ENCODE measurements at regions not wholly inside any gene's neighbourhood (a gene's known extent, or its start where the extent isn't known, plus 50 kb on each side); places are given as distances from the start of the nearest gene placed in this dataset.

- Histone ChIP-seq H3K14ac (ENCODE audit: low read length) (no peak overlapping the region), H3K23ac (ENCODE audit: low read length) (no peak overlapping the region), H2BK120ac (ENCODE audit: insufficient read depth, low read length, poor library complexity) (no peak overlapping the region), H3K79me2 (ENCODE audit: control insufficient read depth, insufficient read depth, low read length, poor library complexity) (no peaks in the 10 kb centered on the region), H3K4me3 (ENCODE audit: low read depth, low read length) (no peak overlapping the region), H3K36me3 (ENCODE audit: control insufficient read depth in 1 of 2, insufficient read depth in 2 of 2, low read length in 2 of 2) (no peaks in the 10 kb centered on the region), H3K18ac (ENCODE audit: low read length) (no peak overlapping the region), H2BK5ac (ENCODE audit: low read depth, low read length, poor library complexity) (no peak overlapping the region), H3K4ac (ENCODE audit: low read depth, low read length) (no peak overlapping the region), H4K12ac (ENCODE audit: low read depth, low read length) (no peak overlapping the region), H3K4me1 (ENCODE audit: control insufficient read depth in 1 of 2, insufficient read depth in 2 of 2, low read length in 2 of 2) (no peaks in the 10 kb centered on the region), H3K9ac (ENCODE audit: low read length) (no peak overlapping the region), H3K79me1 (ENCODE audit: low read length) (no peaks in the 10 kb centered on the region), H2AFZ (ENCODE audit: insufficient read depth, low read length, poor library complexity) (no peak overlapping the region), H3K27ac (ENCODE audit: low read depth, low read length) (no peak overlapping the region), H3K9me3 (ENCODE audit: insufficient read depth, low read depth, low read length) (no peaks in the 10 kb centered on the region), H2BK12ac (ENCODE audit: low read length) (no peak overlapping the region), H4K91ac (ENCODE audit: low read depth, low read length) (no peak overlapping the region), H3K4me2 (ENCODE audit: low read length) (no peak overlapping the region), H4K8ac (ENCODE audit: low read depth, low read length) (no peak overlapping the region), H2AK5ac (ENCODE audit: low read length) (no peak overlapping the region), H3K27me3 (ENCODE audit: insufficient read depth, low read length) (no peaks in the 10 kb centered on the region)
- WGBS (ENCODE audit: extremely low coverage, insufficient coverage, insufficient read length): no CpG with 5 or more reads among the region's 3 CpGs
- DNase-seq: no peak
Measured at GRCh38 chr2:30038419-30038818, 108.4 kb upstream of the YPEL5 start.

- H4K8ac ChIP-seq (ENCODE audit: low read depth, low read length): no peak overlapping the region
- no peak overlapping the region for H3K4ac ChIP-seq (ENCODE audit: low read depth, low read length)
- no peaks in the 10 kb centered on the region for H3K79me1 ChIP-seq (ENCODE audit: low read length)
- H4K12ac ChIP-seq (ENCODE audit: low read depth, low read length): no peak overlapping the region
- no peak overlapping the region for H3K23ac ChIP-seq (ENCODE audit: low read length)
- H2AFZ ChIP-seq (ENCODE audit: insufficient read depth, low read length, poor library complexity): no peak overlapping the region
- no peaks in the 10 kb centered on the region for H3K79me2 ChIP-seq (ENCODE audit: control insufficient read depth, insufficient read depth, low read length, poor library complexity)
- no peaks in the 10 kb centered on the region for H3K9me3 ChIP-seq (ENCODE audit: insufficient read depth, low read depth, low read length)
- H3K4me2 ChIP-seq (ENCODE audit: low read length): no peak overlapping the region
- no peak overlapping the region for H2BK5ac ChIP-seq (ENCODE audit: low read depth, low read length, poor library complexity)
- no peaks in the 10 kb centered on the region for H3K27me3 ChIP-seq (ENCODE audit: insufficient read depth, low read length)
- H3K9ac ChIP-seq (ENCODE audit: low read length): no peak overlapping the region
- no peak overlapping the region for H2AK5ac ChIP-seq (ENCODE audit: low read length)
- H3K14ac ChIP-seq (ENCODE audit: low read length): no peak overlapping the region
- DNase-seq: no peak
- no peak overlapping the region for H3K4me3 ChIP-seq (ENCODE audit: low read depth, low read length)
- no peaks in the 10 kb centered on the region for H3K36me3 ChIP-seq (ENCODE audit: control insufficient read depth in 1 of 2, insufficient read depth in 2 of 2, low read length in 2 of 2)
- no peak overlapping the region for H3K18ac ChIP-seq (ENCODE audit: low read length)
- H4K91ac ChIP-seq (ENCODE audit: low read depth, low read length): no peak overlapping the region
- WGBS (ENCODE audit: extremely low coverage, insufficient coverage, insufficient read length): no CpG with 5 or more reads among the region's 1 CpG
- H3K4me1 ChIP-seq (ENCODE audit: control insufficient read depth in 1 of 2, insufficient read depth in 2 of 2, low read length in 2 of 2): no peaks in the 10 kb centered on the region
- no peak overlapping the region for H2BK120ac ChIP-seq (ENCODE audit: insufficient read depth, low read length, poor library complexity)
- no peak overlapping the region for H2BK12ac ChIP-seq (ENCODE audit: low read length)
- H3K27ac ChIP-seq (ENCODE audit: low read depth, low read length): no peak overlapping the region
Measured at GRCh38 chr2:30039101-30039500, 107.7 kb upstream of the YPEL5 start.

- no peak overlapping the region for H3K4ac ChIP-seq (ENCODE audit: low read depth, low read length)
- no peak overlapping the region for H3K4me2 ChIP-seq (ENCODE audit: low read length)
- H4K8ac ChIP-seq (ENCODE audit: low read depth, low read length): no peak overlapping the region
- H3K18ac ChIP-seq (ENCODE audit: low read length): no peak overlapping the region
- no CpG with 5 or more reads among the region's 1 CpG for WGBS (ENCODE audit: extremely low coverage, insufficient coverage, insufficient read length)
- H4K12ac ChIP-seq (ENCODE audit: low read depth, low read length): no peak overlapping the region
- no peak overlapping the region for H2BK12ac ChIP-seq (ENCODE audit: low read length)
- no peaks in the 10 kb centered on the region for H3K79me2 ChIP-seq (ENCODE audit: control insufficient read depth, insufficient read depth, low read length, poor library complexity)
- H3K9ac ChIP-seq (ENCODE audit: low read length): no peak overlapping the region
- no peak overlapping the region for H2BK5ac ChIP-seq (ENCODE audit: low read depth, low read length, poor library complexity)
- H3K4me3 ChIP-seq (ENCODE audit: low read depth, low read length): no peak overlapping the region
- H3K9me3 ChIP-seq (ENCODE audit: insufficient read depth, low read depth, low read length): no peaks in the 10 kb centered on the region
- no peak overlapping the region for H3K23ac ChIP-seq (ENCODE audit: low read length)
- H3K27me3 ChIP-seq (ENCODE audit: insufficient read depth, low read length): no peaks in the 10 kb centered on the region
- no peaks in the 10 kb centered on the region for H3K79me1 ChIP-seq (ENCODE audit: low read length)
- H2AK5ac ChIP-seq (ENCODE audit: low read length): no peak overlapping the region
- no peaks in the 10 kb centered on the region for H3K36me3 ChIP-seq (ENCODE audit: control insufficient read depth in 1 of 2, insufficient read depth in 2 of 2, low read length in 2 of 2)
- H2AFZ ChIP-seq (ENCODE audit: insufficient read depth, low read length, poor library complexity): no peak overlapping the region
- no peaks in the 10 kb centered on the region for H3K4me1 ChIP-seq (ENCODE audit: control insufficient read depth in 1 of 2, insufficient read depth in 2 of 2, low read length in 2 of 2)
- no peak overlapping the region for H3K27ac ChIP-seq (ENCODE audit: low read depth, low read length)
- no peak overlapping the region for H4K91ac ChIP-seq (ENCODE audit: low read depth, low read length)
- H2BK120ac ChIP-seq (ENCODE audit: insufficient read depth, low read length, poor library complexity): no peak overlapping the region
- DNase-seq: no peak
- no peak overlapping the region for H3K14ac ChIP-seq (ENCODE audit: low read length)
Measured at GRCh38 chr2:30040147-30040546, 106.7 kb upstream of the YPEL5 start.

GRCh38 chr2:30041884-30042283 lies 104.9 kb upstream of the YPEL5 start:
- H3K9ac ChIP-seq (ENCODE audit: low read length): no peak overlapping the region
- H3K14ac ChIP-seq (ENCODE audit: low read length): no peak overlapping the region
- H4K8ac ChIP-seq (ENCODE audit: low read depth, low read length): no peak overlapping the region
- no peak overlapping the region for H3K4me2 ChIP-seq (ENCODE audit: low read length)
- H2BK120ac ChIP-seq (ENCODE audit: insufficient read depth, low read length, poor library complexity): no peak overlapping the region
- H3K4me1 ChIP-seq (ENCODE audit: control insufficient read depth in 1 of 2, insufficient read depth in 2 of 2, low read length in 2 of 2): no peaks in the 10 kb centered on the region
- H2AK5ac ChIP-seq (ENCODE audit: low read length): no peak overlapping the region
- H3K27me3 ChIP-seq (ENCODE audit: insufficient read depth, low read length): no peaks in the 10 kb centered on the region
- H3K18ac ChIP-seq (ENCODE audit: low read length): no peak overlapping the region
- H3K79me1 ChIP-seq (ENCODE audit: low read length): no peaks in the 10 kb centered on the region
- no peaks in the 10 kb centered on the region for H3K36me3 ChIP-seq (ENCODE audit: control insufficient read depth in 1 of 2, insufficient read depth in 2 of 2, low read length in 2 of 2)
- no peak overlapping the region for H3K27ac ChIP-seq (ENCODE audit: low read depth, low read length)
- H4K91ac ChIP-seq (ENCODE audit: low read depth, low read length): no peak overlapping the region
- no peak overlapping the region for H2BK5ac ChIP-seq (ENCODE audit: low read depth, low read length, poor library complexity)
- H3K9me3 ChIP-seq (ENCODE audit: insufficient read depth, low read depth, low read length): no peaks in the 10 kb centered on the region
- H4K12ac ChIP-seq (ENCODE audit: low read depth, low read length): no peak overlapping the region
- H3K4ac ChIP-seq (ENCODE audit: low read depth, low read length): no peak overlapping the region
- no peak overlapping the region for H2BK12ac ChIP-seq (ENCODE audit: low read length)
- no peak overlapping the region for H3K23ac ChIP-seq (ENCODE audit: low read length)
- DNase-seq: no peak
- H2AFZ ChIP-seq (ENCODE audit: insufficient read depth, low read length, poor library complexity): no peak overlapping the region
- no peaks in the 10 kb centered on the region for H3K79me2 ChIP-seq (ENCODE audit: control insufficient read depth, insufficient read depth, low read length, poor library complexity)
- WGBS (ENCODE audit: extremely low coverage, insufficient coverage, insufficient read length): no CpG with 5 or more reads among the region's 5 CpGs
- H3K4me3 ChIP-seq (ENCODE audit: low read depth, low read length): no peak overlapping the region
